ENCODE measurements at regions not wholly inside any gene's neighbourhood (a gene's known extent, or its start where the extent isn't known, plus 50 kb on each side); places are given as distances from the start of the nearest gene placed in this dataset.

DNA sequence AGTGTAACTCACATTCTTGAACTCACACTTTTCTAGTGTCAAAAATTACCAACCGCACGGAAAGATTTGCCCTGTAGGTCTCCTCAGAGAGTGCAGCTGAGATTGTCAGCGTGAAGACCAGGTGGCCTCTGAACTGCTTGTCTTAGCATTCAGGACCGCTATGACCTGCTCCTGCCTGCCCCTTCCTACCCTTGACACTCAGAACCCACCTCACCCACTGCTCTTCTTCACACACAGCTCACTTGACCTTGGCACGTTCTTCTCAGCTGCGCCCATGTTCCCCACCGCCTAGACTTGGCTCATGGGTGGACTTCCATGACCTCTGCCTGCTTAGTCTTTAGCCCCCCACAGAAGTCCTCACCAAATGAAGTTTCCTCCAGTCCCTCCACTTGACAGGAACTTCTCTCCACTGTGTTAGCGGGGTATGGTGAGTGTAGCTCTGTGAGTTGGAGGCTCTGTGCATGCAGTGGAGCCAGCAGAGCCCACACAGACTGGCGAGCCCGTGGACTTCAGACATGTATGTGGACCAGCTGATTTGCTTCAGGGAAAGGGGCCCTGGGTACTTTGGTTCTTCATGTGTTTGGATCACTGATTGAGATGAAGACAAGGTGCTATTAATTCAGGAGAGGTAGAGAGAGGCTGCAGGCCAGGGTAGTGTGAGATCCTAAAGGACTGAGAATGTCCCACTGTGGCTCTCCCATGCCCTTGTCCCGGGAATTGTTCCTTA lies 221.3 kb downstream of the OPA1 start:
- H3K27ac Mint-ChIP-seq, result no peak overlapping the region
- no peaks in the 10 kb centered on the region for H3K9me3 Mint-ChIP-seq
- TF ChIP-seq CTCF (IDR thresholded peaks at IDR 0.05; ENCODE audit: unreplicated experiment), result no peak
- H3K4me3 Mint-ChIP-seq, result no peak overlapping the region
- DNase-seq (ENCODE audit: low spot score in 2 of 2, unreplicated experiment in 2 of 2), result no peak
- no peaks in the 10 kb centered on the region for H3K27me3 Mint-ChIP-seq (ENCODE audit: low read depth)
- no peaks in the 10 kb centered on the region for H3K36me3 Mint-ChIP-seq
- H3K4me1 Mint-ChIP-seq, result peaks cover 35% of the 10 kb centered on the region

GRCh38 chr3:193815246-193816027 lies 222.4 kb downstream of the OPA1 start:
- Mint-ChIP-seq H3K36me3 (no peaks in the 10 kb centered on the region), H3K9me3 (no peaks in the 10 kb centered on the region), H3K4me1 (peaks cover 35% of the 10 kb centered on the region), H3K27ac (no peak overlapping the region), H3K4me3 (no peak overlapping the region), H3K27me3 (ENCODE audit: low read depth) (no peaks in the 10 kb centered on the region)
- DNase-seq (ENCODE audit: low spot score in 2 of 2, unreplicated experiment in 2 of 2), result no peak
- no peak for TF ChIP-seq CTCF (IDR thresholded peaks at IDR 0.05; ENCODE audit: unreplicated experiment)

DNA sequence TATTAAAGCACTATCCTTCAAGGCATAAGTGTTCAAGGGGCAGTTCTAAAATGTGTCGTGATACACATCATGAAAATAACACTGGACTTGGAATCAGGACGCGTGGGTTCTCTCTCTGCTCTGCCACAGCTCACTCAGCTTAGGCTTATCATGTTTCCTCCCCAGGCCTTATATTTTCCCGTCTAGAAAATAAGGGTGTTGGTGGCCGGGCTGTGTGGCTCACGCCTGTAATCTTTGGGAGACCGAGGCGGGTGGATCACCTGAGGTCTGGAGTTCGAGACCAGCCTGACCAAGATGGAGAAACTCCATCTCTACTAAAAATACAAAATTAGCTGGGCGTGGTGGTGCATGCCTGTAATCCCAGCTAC lies 223.0 kb downstream of the OPA1 start:
- peaks cover 35% of the 10 kb centered on the region for H3K4me1 Mint-ChIP-seq
- H3K36me3 Mint-ChIP-seq, result no peaks in the 10 kb centered on the region
- H3K27ac Mint-ChIP-seq, result no peak overlapping the region
- no peak overlapping the region for H3K4me3 Mint-ChIP-seq
- H3K27me3 Mint-ChIP-seq (ENCODE audit: low read depth), result no peaks in the 10 kb centered on the region
- no peaks in the 10 kb centered on the region for H3K9me3 Mint-ChIP-seq
- no peak for DNase-seq (ENCODE audit: low spot score in 2 of 2, unreplicated experiment in 2 of 2)
- no peak for TF ChIP-seq CTCF (IDR thresholded peaks at IDR 0.05; ENCODE audit: unreplicated experiment)

GRCh38 chr3:193816656-193817311 lies 223.8 kb downstream of the OPA1 start:
- no peak overlapping the region for H3K4me3 Mint-ChIP-seq
- H3K36me3 Mint-ChIP-seq, result no peaks in the 10 kb centered on the region
- H3K9me3 Mint-ChIP-seq, result no peaks in the 10 kb centered on the region
- no peaks in the 10 kb centered on the region for H3K27me3 Mint-ChIP-seq (ENCODE audit: low read depth)
- peak overlapping the region; percentile 90 for H3K27ac Mint-ChIP-seq
- H3K4me1 Mint-ChIP-seq, result peaks cover 35% of the 10 kb centered on the region
- DNase-seq (ENCODE audit: low spot score in 2 of 2, unreplicated experiment in 2 of 2), result peak; percentile 34 to 65
- TF ChIP-seq CTCF (IDR thresholded peaks at IDR 0.05; ENCODE audit: unreplicated experiment), result no peak

DNA sequence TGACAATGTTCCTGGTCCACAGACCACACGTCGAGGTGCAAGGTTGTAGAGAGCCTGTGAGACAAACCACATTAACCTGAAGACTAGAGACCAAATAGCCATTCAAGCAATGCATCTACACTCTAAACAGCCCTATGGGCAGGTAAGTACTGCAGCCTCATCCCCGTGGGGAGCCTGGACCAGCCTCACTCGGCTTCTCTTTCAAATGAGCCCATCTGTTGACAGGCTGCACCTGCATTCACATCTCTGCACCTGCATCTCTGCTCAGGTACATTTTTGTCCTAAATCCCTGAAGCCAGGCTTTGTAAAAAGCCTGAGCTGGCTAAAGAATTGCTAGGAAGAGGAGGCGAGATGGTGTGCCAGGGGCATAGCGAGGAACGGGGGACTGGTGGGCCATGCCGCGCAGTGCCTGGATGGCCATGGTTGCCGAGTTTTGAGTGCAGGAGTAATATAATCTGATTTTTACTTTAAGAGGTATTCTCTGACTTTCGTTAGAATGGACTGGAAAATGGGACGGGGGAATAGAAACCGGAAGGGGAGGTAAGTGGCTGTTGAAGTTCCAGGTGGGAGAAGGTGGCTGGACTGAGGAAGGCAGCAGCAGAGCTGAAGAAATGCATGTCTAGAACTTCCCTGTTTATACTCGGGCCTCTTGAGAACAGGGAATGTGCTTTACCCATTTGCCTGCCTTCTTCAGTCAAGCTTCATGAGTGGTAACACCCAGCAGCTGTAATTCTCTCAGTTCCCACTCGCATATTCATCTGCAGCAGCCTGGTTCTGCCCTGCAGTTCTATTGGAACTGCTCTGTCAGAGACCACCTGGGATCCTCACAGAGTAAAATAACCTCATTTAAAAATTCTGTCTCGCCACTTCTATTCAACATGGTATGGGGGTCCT lies 226.4 kb downstream of the OPA1 start:
- Mint-ChIP-seq H3K27me3 (ENCODE audit: low read depth) (no peaks in the 10 kb centered on the region), H3K4me1 (peaks cover 30% of the 10 kb centered on the region), H3K27ac (no peak overlapping the region), H3K36me3 (no peaks in the 10 kb centered on the region), H3K9me3 (no peaks in the 10 kb centered on the region), H3K4me3 (no peak overlapping the region)
- no peak for TF ChIP-seq CTCF (IDR thresholded peaks at IDR 0.05; ENCODE audit: unreplicated experiment)
- no peak for DNase-seq (ENCODE audit: low spot score in 2 of 2, unreplicated experiment in 2 of 2)
